ENCODE measurements at regions not wholly inside any gene's neighbourhood (a gene's known extent, or its start where the extent isn't known, plus 50 kb on each side); places are given as distances from the start of the nearest gene placed in this dataset.

- TF ChIP-seq, protein P1, sequence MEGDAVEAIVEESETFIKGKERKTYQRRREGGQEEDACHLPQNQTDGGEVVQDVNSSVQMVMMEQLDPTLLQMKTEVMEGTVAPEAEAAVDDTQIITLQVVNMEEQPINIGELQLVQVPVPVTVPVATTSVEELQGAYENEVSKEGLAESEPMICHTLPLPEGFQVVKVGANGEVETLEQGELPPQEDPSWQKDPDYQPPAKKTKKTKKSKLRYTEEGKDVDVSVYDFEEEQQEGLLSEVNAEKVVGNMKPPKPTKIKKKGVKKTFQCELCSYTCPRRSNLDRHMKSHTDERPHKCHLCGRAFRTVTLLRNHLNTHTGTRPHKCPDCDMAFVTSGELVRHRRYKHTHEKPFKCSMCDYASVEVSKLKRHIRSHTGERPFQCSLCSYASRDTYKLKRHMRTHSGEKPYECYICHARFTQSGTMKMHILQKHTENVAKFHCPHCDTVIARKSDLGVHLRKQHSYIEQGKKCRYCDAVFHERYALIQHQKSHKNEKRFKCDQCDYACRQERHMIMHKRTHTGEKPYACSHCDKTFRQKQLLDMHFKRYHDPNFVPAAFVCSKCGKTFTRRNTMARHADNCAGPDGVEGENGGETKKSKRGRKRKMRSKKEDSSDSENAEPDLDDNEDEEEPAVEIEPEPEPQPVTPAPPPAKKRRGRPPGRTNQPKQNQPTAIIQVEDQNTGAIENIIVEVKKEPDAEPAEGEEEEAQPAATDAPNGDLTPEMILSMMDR (IDR thresholded peaks at IDR 0.05) = no peak
- no peak for TF ChIP-seq POLR2A (IDR thresholded peaks at IDR 0.05)
- no peak for TF ChIP-seq EP300 (IDR thresholded peaks at IDR 0.05)
- TF ChIP-seq POLR2AphosphoS5 (IDR thresholded peaks at IDR 0.05) = no peak
These were observed 499.6 kb downstream of the BRD1 start for GRCh38 chr22:49328118-49328475.
